ENCODE measurements at regions not wholly inside any gene's neighbourhood (a gene's known extent, or its start where the extent isn't known, plus 50 kb on each side); places are given as distances from the start of the nearest gene placed in this dataset.
A peak's percentile ranks its signal among the peaks of the same experiment; 100 is the strongest.
"Not testable (repeated sequence)": the region's sequence is repeated elsewhere in the genome, so short reads cannot be mapped to it uniquely, and the experiment has no call there.

- no peak for DNase-seq
These were observed 124.1 kb downstream of the ZNF365 start for GRCh38 chr10:62498271-62498670.

GRCh38 chr10:62500116-62500515, 125.9 kb downstream of the ZNF365 start:
- not testable (repeated sequence) for DNase-seq

DNA sequence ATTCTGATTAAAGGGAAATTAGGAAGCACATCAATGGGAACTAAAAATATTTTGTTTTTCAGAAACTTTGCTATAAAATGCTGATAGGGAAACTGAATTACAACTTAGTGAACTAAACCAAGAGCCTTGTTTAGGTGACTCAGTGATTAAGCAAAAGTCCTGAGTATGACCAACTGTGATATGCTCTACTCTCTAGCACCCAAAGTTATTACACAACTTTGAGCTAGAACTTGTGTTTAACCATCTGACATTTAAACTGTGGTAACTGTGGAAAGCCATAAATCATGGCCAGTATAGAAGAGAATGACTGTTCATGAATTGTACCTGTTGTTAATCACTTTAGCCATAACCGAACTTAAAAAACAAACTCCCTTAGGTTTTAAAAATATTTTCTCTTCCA, 127.4 kb downstream of the ZNF365 start:
- peak; percentile 85 to 92 for DNase-seq

DNA sequence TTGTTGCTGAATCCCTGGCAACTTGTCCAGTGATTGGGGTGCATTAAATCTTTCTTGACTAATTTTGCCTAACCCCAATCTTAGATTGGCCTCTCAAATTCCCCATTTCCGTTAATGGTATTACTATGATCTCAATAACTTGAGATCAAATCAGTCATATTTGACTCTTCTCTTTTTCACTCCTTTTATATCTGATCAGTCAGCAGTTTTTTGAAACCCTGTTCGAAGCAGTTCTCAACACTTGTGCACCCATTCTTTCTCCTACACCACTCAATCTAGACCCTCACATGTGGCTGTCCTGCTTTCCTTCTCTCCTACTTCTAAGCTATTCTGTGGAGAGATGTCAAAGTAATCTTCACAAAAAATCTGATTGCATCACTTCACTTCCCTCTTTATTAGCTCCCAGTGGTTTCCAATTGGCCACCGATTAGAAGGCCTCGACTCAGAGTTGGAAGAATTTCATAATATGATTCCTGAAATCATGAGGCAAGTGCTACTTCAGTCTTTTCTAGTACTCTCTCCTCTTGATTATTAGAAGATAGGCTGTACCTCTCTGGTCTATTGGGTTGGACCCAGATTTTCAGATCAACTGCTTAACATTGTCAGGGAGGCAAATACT, 128.9 kb downstream of the ZNF365 start:
- peak; percentile 88 to 97 for DNase-seq

DNA sequence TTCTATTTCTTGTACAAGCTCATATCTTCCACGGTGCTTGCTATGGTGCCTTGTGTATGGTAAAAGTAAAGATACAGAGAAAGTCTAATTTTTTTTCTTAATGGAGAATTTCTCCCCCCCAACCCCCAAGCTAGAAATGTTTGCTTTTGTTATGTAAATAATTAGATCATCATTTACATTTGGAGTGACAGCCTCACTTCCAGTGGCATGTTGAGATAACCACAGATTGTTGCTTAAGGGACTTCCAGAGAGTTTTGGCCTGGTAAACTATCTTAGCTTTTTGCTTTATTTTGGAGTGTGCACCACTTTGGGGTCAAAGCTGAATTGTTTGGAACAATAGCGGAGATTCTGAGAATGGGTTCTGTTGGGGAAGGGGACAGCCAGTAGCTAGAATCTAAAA, 129.7 kb downstream of the ZNF365 start:
- peak; percentile 50 to 51 for DNase-seq

DNA sequence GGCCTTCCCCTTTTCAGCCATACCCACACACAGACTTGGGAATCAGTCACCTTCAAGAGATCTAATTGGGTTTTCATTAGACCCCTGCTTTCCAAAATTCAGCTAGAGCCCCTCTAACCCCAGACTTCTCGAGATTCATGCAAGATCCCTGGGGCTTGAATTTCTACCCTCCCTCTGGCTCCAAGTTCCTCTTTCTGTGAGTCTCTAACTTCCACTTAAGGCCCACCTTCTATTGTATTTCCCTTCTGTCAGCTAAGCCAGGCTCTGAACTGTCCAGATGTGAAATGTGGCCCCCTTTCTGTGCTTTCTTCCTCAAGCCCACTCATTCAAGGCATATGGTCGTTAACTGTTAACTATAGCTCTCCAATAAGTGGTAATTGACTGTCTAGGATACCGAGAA, 132.2 kb downstream of the ZNF365 start:
- peak; percentile 69 to 73 for DNase-seq

DNA sequence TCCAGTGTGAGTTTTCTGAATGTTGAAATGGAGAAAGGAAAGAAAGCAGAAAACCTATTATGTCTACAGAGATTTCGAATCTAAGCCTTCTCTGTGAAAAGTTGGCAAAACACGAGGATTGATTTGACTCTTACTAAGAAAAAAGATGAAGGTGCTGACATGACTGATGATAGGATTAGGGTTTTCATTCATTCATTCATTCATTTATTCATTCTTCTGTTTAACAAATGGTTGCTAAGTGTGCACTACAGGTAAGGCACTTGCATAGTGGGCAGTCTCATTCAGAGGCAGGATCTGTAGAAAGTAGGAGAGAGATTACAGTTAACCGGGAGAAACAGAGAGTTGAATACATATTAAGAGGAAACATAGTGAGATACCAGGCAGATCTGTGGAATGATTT, 137.1 kb downstream of the ZNF365 start:
- DNase-seq = no peak

GRCh38 chr10:62511656-62512055, 137.5 kb downstream of the ZNF365 start:
- no peak for DNase-seq

- no peak for DNase-seq
These were observed 138.7 kb downstream of the ZNF365 start for GRCh38 chr10:62512732-62513475.

- no peak for DNase-seq
These were observed 140.0 kb downstream of the ZNF365 start for GRCh38 chr10:62514079-62514693.

DNA sequence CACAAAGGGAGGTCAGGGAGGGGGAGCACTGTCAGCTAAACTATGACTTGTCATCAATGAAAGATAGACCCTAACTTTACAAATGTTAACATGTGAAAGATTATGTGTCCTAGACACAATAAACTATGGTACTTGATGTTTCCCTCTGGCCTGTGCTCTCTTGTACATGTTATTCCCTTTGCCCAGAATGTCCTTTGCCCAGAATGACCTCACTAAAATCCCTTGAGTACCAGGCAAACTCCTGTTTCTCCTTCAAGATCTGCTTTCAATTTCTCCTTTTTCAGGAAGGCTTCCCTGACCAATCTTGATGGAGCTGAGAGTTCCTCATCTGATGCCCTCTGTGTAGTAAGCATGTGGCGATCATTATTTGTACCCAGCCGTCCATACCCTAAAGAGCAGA, 143.1 kb downstream of the ZNF365 start:
- DNase-seq = peak in 1 of 2 donors; percentile 33

DNA sequence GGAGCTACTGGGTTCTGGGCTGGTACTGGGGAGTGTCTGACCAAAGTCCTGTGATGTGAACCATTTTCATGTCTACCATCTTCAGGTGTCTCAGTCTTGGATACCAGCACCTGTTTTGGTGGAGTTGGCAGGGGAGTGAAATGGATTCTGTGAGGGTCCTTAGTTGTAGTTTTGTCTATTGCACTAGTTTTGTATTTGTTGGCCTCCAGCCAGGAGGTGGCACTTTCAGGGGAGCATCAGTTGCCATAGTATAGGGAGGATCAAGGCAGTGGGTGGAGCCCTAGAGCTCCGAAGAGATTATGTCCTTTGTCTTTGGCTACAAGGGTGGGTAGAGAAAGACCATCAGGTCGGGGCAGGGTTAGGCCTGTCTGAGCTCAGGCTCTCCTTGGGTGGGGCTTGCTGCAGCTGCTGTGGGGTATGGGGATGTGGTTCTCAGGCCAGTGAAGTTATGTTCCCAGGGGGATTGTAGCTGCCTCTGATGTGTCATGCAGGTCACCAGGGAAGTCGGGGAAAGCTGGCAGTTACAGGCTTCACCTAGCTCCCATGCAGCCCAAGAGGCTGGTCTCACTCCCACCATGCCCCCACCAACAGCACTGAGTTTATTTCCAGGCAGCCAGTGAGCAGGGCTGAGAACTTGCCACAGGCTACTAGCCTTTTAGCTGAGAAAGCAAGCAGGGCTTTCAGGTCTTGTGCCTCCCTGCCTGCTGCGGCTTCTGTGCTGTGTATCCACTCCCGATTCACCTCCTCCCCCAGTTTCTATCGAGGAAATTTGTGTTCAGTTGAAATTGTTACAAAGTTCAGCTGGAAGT, 153.1 kb downstream of the ZNF365 start:
- DNase-seq = no peak

GRCh38 chr10:62528441-62528840, 154.3 kb downstream of the ZNF365 start:
- DNase-seq = peak; percentile 13 to 54

DNA sequence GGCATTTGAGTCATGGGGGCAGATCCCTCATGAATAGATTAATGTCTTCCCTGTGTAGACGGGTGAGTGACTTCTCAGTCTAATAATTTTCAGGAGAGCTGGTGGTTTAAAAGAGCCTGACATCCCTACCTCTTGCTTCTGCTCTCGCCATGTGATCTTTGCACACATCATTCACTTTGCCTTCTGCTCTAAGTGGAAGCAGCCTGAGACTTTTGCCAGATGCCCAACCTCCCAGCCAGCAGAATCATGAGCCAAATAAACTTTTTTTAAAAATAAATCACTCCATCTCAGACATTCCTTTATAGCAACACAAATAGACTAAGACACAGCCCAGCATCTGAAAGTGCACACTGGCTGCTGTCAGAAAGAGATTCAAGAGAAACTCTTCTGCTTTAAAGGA, 155.2 kb downstream of the ZNF365 start:
- no peak for DNase-seq

- peak in 1 of 2 donors; percentile 52 for DNase-seq
These were observed 159.9 kb downstream of the ZNF365 start for GRCh38 chr10:62534031-62534430.

DNA sequence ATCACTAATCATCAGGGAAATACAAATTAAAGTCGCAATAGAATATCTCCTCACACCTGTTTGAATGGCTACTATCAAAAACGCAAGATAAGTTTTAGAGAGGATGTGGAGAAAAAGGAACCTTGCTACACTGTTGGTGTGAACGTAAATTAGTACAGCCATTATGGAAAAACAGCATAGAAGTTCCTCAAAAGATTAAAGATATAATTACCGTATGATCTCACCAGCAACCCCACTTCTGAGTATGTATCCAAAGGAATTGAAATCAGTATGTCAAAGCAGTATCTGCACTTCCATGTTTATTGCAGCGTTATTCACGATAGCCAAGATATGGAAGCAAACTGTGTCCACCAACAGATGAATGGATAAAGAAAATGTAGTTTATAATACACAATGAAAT, 164.4 kb downstream of the ZNF365 start:
- DNase-seq = peak; percentile 45 to 63

- DNase-seq = peak; percentile 83 to 91
These were observed 166.2 kb downstream of the ZNF365 start for GRCh38 chr10:62540389-62540788.

DNA sequence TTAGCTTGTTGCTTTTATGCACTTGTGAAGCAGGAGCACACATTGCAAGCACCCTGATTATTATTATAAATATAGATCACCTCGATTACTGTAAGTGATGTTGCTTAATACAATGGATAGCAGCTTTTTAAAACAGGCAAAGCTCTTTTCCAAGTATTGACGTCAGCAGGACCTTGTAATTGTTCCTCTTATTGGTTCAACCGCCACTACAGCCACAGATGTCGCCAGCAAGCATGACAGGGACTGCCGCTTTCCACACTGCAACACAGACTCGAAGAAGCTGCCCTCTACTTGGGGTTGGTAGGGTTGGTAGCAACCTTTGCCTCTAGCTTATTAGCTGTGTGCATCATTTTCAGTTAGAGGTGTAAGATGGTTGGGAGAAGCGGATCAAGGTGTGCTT, 167.6 kb downstream of the ZNF365 start:
- peak; percentile 94 to 95 for DNase-seq

DNA sequence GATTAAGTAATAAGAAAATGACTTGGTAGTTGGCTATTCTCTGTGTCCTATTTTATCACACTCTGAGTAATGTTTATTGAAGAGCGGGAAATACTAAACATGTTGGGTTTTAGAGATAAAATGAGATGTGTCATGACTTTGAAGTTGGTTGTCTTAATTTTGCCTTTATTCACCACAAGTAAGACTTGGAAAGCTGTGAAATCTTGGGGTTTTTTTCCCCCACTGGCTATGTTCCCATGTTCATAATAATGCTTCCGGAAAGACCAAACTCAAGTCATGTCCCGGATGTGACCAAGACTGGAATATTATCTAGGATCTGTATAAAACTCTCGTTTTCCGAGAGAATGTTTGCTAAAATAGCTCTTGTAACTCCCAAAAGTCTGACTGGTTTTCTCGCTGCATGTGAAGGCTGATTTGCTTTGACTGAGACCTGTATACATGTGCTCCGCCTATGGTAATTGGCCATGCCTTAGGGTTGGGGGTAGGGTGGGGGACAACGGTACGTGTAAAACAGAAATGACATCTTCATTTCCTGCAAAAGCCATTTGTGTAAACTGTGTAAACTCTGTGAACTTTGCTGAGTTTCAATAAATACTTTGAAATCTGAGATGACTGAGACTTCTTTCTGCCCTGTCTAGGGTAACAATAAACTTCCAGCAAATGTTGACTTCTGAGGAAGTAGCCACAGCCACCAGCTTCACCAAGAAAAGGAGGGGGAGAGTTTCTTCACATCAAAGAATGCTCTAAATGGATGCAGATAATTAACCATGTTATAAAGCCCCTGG, 169.6 kb downstream of the ZNF365 start:
- peak in 1 of 2 donors; percentile 17 for DNase-seq

- DNase-seq = peak; percentile 95 to 98
These were observed 171.2 kb downstream of the ZNF365 start for GRCh38 chr10:62545160-62546066.

GRCh38 chr10:62548686-62549085, 174.5 kb downstream of the ZNF365 start:
- DNase-seq = no peak
